ENCODE measurements at regions not wholly inside any gene's neighbourhood (a gene's known extent, or its start where the extent isn't known, plus 50 kb on each side); places are given as distances from the start of the nearest gene placed in this dataset.

DNA sequence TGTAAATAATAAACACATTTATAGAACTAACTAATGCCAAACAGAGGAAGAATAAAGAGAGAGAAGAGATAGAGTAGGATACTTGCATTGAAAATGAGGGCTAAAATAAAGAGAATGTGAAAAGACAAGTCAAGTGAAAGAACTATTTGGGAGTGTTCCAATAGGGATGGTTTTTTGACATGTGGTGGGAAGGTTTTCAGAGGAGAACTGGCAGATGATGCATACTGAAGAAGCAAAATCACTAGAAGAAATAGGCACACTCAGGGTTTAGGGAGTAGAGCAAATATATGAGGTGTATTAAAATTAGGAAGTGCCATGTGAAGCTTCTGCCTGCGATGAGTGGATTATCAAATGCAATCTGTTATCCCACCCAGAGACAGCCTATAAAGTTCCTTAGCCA, 744.8 kb downstream of the REEP3 start:
- no peak for ATAC-seq

DNA sequence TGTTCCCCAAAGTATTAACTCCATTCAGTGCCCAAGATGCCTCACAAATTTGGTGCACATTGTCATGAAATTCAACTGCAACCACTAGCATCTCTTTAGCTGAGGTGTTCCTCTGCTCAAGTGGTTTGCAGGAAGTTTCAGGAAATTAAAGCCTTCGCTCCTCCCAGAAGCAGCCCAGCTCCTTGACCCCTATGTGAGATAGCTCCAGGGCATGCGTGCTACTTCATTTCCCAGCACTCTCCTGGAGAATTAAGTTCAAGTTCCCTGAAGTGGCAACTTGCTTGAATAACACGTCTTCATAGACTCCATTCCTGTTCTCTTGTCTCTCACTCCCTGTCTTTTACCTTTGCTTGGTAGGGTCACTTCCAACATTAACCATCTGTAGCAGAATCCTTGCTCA, 750.3 kb downstream of the REEP3 start:
- no peak for ATAC-seq
- TF ChIP-seq ZFP3 (CRISPR knock-in tag; IDR thresholded peaks at IDR 0.05): no peak
- no peak for TF ChIP-seq TCF4 (CRISPR knock-in tag; IDR thresholded peaks at IDR 0.05; ENCODE audit: borderline replicate concordance)
- TF ChIP-seq, protein P1, sequence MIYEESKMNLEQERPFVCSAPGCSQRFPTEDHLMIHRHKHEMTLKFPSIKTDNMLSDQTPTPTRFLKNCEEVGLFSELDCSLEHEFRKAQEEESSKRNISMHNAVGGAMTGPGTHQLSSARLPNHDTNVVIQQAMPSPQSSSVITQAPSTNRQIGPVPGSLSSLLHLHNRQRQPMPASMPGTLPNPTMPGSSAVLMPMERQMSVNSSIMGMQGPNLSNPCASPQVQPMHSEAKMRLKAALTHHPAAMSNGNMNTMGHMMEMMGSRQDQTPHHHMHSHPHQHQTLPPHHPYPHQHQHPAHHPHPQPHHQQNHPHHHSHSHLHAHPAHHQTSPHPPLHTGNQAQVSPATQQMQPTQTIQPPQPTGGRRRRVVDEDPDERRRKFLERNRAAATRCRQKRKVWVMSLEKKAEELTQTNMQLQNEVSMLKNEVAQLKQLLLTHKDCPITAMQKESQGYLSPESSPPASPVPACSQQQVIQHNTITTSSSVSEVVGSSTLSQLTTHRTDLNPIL (CRISPR knock-in tag; IDR thresholded peaks at IDR 0.05; ENCODE audit: low read depth): no peak
- TF ChIP-seq, protein P2, sequence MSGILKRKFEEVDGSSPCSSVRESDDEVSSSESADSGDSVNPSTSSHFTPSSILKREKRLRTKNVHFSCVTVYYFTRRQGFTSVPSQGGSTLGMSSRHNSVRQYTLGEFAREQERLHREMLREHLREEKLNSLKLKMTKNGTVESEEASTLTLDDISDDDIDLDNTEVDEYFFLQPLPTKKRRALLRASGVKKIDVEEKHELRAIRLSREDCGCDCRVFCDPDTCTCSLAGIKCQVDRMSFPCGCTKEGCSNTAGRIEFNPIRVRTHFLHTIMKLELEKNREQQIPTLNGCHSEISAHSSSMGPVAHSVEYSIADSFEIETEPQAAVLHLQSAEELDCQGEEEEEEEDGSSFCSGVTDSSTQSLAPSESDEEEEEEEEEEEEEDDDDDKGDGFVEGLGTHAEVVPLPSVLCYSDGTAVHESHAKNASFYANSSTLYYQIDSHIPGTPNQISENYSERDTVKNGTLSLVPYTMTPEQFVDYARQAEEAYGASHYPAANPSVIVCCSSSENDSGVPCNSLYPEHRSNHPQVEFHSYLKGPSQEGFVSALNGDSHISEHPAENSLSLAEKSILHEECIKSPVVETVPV (CRISPR knock-in tag; IDR thresholded peaks at IDR 0.05): no peak
- no peak for TF ChIP-seq ZNF8 (CRISPR knock-in tag; IDR thresholded peaks at IDR 0.05)
- TF ChIP-seq OSR1 (CRISPR knock-in tag; IDR thresholded peaks at IDR 0.05): no peak
- no peak for TF ChIP-seq ARNTL (CRISPR knock-in tag; IDR thresholded peaks at IDR 0.05; ENCODE audit: borderline replicate concordance, low read depth)
- TF ChIP-seq BACH2 (CRISPR knock-in tag; IDR thresholded peaks at IDR 0.05; ENCODE audit: borderline replicate concordance): no peak
- TF ChIP-seq CSDC2 (CRISPR knock-in tag; IDR thresholded peaks at IDR 0.05): no peak
- TF ChIP-seq, protein P3, sequence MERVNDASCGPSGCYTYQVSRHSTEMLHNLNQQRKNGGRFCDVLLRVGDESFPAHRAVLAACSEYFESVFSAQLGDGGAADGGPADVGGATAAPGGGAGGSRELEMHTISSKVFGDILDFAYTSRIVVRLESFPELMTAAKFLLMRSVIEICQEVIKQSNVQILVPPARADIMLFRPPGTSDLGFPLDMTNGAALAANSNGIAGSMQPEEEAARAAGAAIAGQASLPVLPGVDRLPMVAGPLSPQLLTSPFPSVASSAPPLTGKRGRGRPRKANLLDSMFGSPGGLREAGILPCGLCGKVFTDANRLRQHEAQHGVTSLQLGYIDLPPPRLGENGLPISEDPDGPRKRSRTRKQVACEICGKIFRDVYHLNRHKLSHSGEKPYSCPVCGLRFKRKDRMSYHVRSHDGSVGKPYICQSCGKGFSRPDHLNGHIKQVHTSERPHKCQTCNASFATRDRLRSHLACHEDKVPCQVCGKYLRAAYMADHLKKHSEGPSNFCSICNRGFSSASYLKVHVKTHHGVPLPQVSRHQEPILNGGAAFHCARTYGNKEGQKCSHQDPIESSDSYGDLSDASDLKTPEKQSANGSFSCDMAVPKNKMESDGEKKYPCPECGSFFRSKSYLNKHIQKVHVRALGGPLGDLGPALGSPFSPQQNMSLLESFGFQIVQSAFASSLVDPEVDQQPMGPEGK (CRISPR knock-in tag; IDR thresholded peaks at IDR 0.05; ENCODE audit: borderline replicate concordance): no peak
- no peak for TF ChIP-seq ISL1 (CRISPR knock-in tag; IDR thresholded peaks at IDR 0.05)
- no peak for TF ChIP-seq SNAI2 (CRISPR knock-in tag; IDR thresholded peaks at IDR 0.05)
- TF ChIP-seq, protein P4, sequence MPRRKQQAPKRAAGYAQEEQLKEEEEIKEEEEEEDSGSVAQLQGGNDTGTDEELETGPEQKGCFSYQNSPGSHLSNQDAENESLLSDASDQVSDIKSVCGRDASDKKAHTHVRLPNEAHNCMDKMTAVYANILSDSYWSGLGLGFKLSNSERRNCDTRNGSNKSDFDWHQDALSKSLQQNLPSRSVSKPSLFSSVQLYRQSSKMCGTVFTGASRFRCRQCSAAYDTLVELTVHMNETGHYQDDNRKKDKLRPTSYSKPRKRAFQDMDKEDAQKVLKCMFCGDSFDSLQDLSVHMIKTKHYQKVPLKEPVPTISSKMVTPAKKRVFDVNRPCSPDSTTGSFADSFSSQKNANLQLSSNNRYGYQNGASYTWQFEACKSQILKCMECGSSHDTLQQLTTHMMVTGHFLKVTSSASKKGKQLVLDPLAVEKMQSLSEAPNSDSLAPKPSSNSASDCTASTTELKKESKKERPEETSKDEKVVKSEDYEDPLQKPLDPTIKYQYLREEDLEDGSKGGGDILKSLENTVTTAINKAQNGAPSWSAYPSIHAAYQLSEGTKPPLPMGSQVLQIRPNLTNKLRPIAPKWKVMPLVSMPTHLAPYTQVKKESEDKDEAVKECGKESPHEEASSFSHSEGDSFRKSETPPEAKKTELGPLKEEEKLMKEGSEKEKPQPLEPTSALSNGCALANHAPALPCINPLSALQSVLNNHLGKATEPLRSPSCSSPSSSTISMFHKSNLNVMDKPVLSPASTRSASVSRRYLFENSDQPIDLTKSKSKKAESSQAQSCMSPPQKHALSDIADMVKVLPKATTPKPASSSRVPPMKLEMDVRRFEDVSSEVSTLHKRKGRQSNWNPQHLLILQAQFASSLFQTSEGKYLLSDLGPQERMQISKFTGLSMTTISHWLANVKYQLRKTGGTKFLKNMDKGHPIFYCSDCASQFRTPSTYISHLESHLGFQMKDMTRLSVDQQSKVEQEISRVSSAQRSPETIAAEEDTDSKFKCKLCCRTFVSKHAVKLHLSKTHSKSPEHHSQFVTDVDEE (CRISPR knock-in tag; IDR thresholded peaks at IDR 0.05): no peak
- no peak for TF ChIP-seq ZNF70 (CRISPR knock-in tag; IDR thresholded peaks at IDR 0.05)

More for the DNA sequence above, 744.8 kb downstream of the REEP3 start:
- TF ChIP-seq GLIS3 (CRISPR knock-in tag; IDR thresholded peaks at IDR 0.05): no peak
- TF ChIP-seq ISL1 (CRISPR knock-in tag; IDR thresholded peaks at IDR 0.05): no peak
- no peak for TF ChIP-seq ZNF565 (CRISPR knock-in tag; conservative IDR thresholded peaks at IDR 0.05; ENCODE audit: low read depth)
- TF ChIP-seq, protein P1 (CRISPR knock-in tag; IDR thresholded peaks at IDR 0.05; ENCODE audit: low read depth): no peak
- TF ChIP-seq ZNF8 (CRISPR knock-in tag; IDR thresholded peaks at IDR 0.05): no peak
- TF ChIP-seq, protein P5, sequence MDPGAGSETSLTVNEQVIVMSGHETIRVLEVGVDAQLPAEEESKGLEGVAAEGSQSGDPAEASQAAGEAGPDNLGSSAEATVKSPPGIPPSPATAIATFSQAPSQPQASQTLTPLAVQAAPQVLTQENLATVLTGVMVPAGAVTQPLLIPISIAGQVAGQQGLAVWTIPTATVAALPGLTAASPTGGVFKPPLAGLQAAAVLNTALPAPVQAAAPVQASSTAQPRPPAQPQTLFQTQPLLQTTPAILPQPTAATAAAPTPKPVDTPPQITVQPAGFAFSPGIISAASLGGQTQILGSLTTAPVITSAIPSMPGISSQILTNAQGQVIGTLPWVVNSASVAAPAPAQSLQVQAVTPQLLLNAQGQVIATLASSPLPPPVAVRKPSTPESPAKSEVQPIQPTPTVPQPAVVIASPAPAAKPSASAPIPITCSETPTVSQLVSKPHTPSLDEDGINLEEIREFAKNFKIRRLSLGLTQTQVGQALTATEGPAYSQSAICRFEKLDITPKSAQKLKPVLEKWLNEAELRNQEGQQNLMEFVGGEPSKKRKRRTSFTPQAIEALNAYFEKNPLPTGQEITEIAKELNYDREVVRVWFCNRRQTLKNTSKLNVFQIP (CRISPR knock-in tag; IDR thresholded peaks at IDR 0.05; ENCODE audit: borderline replicate concordance, low read depth): no peak
- TF ChIP-seq PPARA (CRISPR knock-in tag; IDR thresholded peaks at IDR 0.05; ENCODE audit: borderline replicate concordance): no peak
- no peak for TF ChIP-seq ZNF70 (CRISPR knock-in tag; IDR thresholded peaks at IDR 0.05)
- TF ChIP-seq ZFP3 (CRISPR knock-in tag; IDR thresholded peaks at IDR 0.05): no peak
- TF ChIP-seq TCF4 (CRISPR knock-in tag; IDR thresholded peaks at IDR 0.05; ENCODE audit: borderline replicate concordance): no peak
- TF ChIP-seq ARNTL (CRISPR knock-in tag; IDR thresholded peaks at IDR 0.05; ENCODE audit: borderline replicate concordance, low read depth): no peak
- TF ChIP-seq, protein P3 (CRISPR knock-in tag; IDR thresholded peaks at IDR 0.05; ENCODE audit: borderline replicate concordance): no peak
- no peak for TF ChIP-seq CSDC2 (CRISPR knock-in tag; IDR thresholded peaks at IDR 0.05)
- TF ChIP-seq, protein P4 (CRISPR knock-in tag; IDR thresholded peaks at IDR 0.05): no peak
- no peak for TF ChIP-seq TOX (CRISPR knock-in tag; IDR thresholded peaks at IDR 0.05; ENCODE audit: borderline replicate concordance)
- no peak for TF ChIP-seq BACH2 (CRISPR knock-in tag; IDR thresholded peaks at IDR 0.05; ENCODE audit: borderline replicate concordance)
- no peak for TF ChIP-seq OSR1 (CRISPR knock-in tag; IDR thresholded peaks at IDR 0.05)
- TF ChIP-seq ZC3H10 (CRISPR knock-in tag; IDR thresholded peaks at IDR 0.05): no peak
